RPMI8226 (cell line): ENCODE measurements at regions not wholly inside any gene's neighbourhood (a gene's known extent, or its start where the extent isn't known, plus 50 kb on each side); places are given as distances from the start of the nearest gene placed in this dataset.

Experiments used
- DNase-seq: peaks from one replicate; pipeline ENCODE4 v3.0.0-alpha.2; 2015

DNA sequence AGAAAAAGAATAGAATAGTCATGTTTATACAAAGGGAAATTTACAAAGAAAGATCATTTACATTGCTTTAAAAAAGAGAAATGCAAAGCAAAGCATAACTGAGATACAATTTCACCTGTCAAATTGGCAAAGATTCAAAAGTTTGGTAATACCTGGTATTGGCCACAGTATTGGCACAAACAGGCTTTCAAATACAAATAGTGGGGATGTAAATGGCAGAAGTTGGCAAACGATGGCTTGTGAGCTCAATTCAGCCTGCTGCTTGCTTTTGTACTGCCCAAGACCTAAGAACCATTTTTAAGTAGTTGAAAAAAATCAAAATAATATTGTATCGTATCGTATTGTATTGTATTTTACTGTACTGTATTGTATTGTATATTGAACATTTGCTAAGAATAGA is 194.5 kb upstream of the JAG1 start:
- DNase-seq: no peak

DNA sequence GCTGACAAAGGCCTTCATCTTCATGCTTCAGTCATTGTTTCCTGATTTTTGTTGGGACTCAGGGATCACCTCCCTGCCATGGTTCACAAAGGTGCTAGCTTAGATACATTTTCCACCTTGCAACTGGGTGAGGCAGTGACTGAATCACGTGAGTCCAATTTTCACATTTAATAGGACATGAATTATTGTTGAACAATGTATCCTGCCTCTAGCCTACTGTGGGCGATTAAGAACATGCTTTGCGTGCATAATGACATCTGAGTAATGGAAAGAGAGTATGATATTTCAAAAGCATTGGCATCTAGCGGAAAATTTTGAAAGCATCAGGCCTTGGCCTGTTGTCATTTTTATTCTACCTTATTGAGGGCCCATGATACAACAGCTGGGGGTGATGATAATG is 199.2 kb upstream of the JAG1 start:
- no peak for DNase-seq

DNA sequence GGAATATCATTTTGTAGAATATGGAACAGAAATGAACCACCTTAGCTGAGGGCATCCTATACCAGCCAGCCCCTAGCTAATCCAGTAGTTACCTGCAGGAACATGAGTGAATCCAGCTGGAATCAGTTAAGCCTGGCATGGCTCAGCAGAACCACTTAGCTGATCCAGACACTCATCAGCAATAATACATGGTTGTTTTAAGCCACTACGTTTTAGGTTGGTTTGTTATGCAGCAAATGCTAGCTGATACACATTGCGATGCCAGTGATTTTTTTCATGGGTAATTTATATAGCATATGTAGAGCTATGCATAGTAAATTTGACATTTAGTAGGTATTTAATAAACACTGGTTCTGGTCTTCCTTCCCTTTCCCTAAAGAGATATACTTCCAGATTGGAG is 201.9 kb upstream of the JAG1 start:
- DNase-seq: no peak

DNA sequence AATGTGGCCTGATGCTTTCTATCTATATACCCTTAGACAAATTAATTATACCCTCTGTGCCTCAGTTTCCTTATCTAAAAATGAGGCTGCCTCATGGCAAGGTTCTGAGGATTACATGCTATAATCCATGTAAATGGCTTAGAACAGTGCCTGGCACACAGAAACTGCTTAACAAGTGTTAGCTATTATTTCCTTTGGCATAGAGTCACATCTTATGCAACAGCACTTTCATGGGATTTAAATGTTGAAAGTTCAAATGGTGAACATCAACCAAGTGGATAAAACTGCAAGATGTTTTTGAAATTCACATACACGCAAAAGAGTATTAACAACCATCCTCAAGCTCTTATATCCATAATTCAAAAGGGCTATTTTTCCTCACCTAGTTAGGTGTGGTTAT is 202.8 kb upstream of the JAG1 start:
- DNase-seq: no peak

DNA sequence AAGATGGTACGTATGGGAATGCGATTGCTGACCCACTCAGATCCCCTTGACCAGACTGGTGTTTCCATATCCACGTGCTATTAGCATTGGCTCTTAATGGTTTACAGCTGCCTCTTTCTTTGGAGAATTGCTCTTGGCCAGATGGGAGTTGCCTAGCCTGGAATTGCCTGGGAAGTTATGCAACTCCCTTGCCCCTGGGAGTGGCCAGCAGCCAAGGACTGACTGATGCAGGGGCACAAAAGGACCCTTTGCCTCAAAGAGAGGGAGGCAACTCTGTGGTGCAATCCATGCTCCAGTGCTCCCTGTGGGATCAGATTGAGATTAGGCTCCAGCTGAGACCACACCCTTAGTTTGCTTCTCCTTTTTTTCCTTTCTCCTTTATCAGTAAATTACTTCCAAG is 203.5 kb upstream of the JAG1 start:
- DNase-seq: no peak

DNA sequence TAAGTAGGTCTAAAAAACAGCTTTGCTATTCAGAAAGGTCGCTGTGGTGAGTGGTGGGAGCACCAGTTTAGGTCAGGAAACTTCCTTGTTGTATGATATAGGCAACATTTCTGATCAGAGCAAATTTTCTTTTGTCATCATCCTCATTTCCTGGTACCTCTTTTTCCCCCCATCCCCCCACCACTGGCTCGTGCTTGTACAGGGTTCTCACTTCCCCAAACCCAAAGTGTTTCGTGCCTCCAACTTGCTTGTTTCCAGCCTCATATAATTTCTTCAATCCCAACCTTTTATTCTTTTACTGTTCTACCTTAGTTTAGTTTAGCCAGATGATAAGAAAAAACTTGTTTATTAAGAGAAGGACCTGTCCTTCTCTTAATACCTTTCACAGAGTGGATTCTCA is 209.4 kb upstream of the JAG1 start:
- no peak for DNase-seq

DNA sequence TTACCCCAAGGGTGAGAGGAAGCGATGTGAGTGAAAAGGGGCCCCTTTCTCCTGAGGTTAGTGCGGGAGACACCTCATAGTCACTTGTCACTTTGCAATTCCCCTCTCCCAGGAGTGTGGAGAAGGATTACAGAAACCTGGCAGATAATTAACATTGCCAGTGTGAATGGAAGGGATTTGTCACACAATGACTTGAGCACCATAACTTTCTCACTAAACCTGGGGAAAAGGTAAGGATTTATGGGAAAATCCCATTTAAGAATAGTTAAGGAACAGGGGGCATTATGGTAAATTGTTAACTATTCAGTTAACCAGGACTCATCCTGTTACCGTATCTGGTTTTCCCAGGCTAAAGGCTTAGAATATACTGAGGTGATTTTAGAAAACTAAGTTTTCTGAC is 219.5 kb upstream of the JAG1 start:
- no peak for DNase-seq

DNA sequence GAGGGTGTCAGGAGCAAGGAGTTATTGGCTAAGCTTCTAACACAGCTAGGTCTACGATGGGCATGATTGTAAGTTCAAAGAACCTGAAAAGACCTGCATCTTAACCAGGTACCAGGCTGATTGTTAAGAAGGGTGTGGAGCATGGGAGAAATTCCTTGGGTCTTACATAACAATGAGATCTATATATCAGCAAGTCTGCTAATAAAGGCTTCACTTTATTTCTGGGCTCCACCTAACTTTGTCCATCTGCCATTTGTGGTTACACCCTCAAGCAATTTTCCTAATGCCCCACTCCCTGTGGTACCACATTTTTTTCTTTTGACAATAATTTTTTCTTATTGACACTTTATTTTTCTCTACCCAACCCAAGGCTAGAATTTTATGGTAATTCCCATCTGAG is 223.5 kb upstream of the JAG1 start:
- DNase-seq: no peak

DNA sequence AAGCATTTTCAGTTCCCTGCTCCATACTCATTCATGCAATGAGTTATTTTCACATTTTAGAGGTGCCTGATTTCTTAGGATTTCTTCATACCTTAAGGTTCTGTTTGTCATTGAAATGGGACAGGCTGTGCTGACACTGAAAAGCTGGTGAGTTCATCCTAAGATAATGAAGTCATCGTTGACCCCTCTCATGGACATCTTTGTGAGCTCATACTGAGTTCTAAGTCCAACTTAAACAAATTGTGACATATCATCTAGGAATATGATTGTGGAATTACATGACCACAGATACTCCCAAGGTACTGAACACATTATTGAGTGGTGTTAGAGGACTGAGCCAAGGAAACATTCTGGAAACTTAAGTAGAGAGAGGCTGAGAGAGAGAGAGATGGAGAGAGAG is 224.8 kb upstream of the JAG1 start:
- no peak for DNase-seq

DNA sequence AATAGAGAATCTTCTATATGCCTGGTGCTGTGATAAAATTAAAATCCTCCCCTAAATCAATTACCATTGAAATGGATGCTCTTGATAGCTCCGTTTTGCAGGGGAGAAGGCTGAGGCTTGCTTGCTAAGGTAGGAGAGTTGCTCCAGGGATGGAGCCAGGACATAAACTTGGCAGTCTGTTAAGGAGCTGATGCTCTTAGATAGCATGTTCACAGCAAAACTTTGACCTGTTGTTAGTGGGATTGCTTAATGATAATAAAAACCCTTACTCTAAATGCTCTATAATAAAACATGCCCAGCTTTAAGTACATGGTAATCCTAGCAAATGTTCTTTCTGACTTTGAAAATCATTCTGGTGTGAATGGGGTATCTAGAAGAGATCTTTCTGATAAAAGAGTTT is 228.4 kb upstream of the JAG1 start:
- DNase-seq: no peak

DNA sequence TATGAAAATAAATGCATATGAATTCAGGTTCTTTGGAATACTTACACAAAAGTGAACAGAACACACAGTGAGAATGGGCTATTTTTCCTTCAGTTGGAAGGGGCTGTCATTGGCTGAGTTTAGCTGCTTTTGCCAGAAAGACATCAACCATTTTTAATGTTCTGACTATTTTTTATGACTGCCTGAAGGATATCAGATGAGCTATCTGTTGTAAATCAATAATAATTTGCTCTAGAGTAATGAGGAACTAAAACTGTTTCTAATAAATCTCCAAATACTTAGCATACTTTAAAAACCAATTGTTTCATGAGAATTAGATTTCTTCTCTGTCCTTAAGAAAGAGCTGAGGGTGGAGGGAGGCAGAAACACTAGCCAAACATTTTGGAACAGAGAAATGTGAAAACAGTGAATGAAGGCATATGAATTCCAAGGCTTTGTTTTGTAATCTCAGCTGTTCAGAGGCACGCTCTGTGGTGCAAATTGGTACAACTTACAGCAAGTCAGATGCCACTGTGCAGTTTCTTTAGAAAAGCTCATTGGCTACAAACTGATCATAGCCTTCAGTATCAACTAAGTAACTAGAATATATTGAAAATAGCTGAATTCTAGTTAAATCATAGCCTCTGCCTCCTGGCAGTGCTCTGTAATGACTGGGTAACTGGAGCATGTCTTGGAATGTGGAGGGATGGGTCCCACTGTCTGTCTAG is 228.9 kb upstream of the JAG1 start:
- DNase-seq: no peak

DNA sequence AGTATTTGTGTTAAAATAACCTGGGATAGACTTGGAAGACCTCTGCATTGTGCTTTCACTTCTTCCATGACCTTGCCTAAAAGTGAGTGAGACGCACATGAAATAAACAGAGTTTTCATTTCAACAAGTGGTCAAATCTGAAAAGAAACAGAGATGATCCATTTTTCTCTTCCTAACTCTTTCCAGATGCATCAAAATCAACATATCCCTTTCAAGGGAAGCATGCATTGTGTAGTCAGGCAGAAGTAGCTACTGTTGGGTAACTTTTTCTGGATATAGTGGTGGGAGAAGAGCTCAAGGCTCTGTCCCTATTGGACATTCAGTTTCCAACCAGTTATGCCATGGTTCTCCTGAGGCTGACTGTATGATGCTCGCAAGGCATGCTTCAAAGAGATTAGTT is 233.0 kb upstream of the JAG1 start:
- no peak for DNase-seq

DNA sequence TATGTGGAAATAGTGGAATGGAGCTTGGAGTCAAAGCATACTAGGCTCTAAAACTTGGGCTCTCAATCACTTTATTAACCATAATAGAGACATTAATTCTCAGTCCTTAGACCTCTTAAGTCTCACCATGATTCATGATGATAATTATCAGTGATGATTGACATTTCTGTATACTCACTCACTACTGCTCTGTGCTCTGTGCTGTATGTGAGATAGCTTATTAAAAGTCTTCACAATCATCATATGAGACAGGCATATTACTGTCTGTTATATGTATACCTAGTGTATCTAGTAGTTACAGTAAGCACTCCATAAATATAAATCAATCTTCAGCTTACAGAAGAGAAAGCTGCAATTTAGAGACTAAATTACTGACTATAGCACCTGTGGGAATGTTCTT is 236.0 kb upstream of the JAG1 start:
- DNase-seq: no peak

DNA sequence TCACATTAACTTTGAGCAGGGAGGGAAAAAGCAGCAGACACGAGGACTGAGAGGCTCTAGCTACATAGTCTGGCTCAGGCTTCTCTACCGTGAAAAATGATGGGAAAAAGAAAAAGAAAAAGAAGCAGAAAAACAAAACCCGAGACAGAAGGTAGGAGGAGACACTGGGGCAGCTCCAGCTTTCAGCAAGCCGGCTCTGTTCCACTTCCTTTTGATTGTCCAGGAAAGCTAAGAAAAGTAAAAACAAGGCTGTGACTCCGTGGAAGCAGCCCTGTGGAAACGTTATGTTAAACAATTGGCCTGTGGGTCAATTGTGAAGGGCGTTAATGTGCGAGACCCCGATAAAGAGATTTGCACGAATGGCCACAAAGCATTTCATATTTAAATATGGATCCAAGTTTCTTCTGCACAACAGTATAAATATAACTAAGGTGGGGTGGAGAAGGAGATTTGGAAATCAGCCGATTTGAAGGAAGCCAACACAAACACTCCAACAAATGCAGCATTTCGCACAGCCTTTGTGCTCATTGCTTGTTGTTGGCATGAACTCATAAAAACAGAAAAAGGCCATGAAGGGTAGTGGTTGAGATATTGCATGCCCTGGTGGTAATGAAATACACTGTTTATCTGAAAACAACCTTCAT is 236.9 kb upstream of the JAG1 start:
- no peak for DNase-seq

DNA sequence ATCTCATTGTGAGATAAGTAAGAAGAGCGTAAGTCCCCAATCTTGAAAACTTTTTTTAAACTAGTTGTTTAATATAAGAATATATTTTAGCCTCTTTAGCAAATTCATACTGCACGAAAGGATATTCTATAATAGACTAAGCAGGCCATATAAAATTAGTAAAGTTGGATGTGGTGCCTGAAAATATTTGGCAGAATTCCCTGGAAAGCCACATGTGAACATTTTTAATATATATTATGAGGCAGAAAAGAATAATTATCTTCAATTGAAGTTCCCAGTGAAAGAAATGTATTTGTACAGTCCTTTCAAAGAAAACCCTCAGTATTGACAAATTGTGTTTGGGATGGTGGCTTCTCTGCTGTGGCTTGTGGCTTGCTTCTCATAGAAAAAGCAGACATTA is 237.5 kb upstream of the JAG1 start:
- no peak for DNase-seq

DNA sequence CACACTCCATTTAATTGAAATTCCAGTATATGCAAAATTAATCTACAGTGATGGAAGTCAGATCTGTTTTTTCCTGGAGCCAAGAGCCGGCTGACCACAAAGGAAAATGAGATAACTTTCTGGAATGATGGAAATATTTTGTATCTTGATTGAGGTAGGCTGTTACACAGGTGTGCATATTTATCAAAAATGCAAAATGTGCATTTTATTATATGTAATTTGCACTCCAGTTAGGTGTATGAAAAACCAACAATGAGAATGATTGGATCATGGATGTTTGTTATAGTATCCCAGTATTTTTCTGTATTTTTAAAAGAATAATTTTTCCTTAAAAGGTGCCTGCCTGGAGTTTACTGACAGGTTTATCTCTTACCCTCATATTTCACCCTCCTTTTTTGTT is 242.0 kb upstream of the JAG1 start:
- DNase-seq: no peak

DNA sequence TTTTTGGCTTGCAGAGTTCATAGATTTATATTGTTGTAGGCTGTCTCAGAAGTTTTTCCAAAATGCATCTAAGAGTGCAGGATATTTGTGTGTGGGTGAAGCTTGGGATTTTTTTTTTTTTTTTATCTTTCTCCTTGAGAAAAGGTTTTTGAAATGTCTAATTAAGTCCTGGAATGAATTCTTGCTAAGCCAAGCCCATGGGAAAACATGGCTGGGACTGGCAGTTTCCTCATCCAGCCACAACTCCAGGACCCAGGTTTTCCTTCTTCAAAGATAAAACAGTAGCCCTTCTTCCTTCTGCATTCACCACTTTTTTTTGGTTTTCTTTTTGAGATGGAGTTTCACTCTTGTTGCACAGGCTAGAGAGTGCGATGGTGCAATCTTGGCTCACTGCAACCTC is 242.5 kb upstream of the JAG1 start:
- DNase-seq: no peak

DNA sequence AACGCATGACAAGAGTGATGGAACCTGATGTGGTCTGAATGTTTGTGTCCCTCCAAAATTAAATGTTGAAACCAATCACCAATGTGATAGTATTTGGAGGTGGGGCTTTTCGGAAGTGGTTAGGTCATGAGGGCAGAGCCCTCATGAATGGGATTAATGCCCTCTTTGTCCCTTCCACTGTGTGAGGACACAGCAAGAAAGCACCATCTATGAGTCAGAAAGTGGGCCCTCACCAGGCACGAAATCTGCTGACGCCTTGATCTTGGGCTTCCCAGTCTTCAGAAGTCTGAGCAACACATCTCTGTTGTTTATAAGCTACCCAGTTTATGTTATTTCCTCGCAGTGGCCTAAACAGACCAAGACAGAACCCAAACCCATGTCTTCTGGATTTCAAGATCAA is 244.0 kb upstream of the JAG1 start:
- no peak for DNase-seq

DNA sequence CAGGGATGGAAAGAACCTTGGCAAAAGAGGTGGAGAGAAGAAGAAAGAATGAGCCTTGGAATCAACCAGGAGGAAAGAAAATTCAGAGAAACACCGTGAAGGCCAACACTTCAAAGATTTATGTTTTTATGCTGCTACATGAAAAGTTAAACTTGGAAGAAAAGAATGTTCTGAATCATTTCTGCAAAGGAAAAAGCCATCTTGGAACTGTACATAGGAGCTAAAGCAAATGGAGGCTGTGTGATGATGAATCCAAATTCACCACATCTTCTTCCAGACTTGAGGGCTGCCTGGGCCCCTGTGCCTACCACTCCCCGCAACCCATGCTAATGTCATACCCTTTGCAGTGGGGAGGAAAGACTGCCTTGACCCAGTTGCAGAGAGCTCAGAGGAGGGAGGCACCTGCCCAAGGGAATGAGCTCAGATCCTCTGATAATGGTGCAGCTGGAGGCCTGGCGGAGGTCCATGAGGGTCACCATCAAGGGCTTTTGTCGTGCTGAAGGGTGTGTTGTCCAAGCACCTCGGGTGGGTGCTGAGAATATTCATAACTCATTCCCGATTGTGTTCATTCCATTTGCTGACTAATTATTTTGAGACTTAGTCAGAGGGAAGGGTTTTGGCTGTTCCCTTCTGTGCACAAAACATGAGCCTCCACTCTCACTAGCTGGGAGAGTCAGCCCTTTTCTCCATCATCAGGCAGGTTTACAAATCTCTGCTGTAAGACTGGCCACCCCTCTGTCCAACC is 245.8 kb upstream of the JAG1 start:
- DNase-seq: no peak

DNA sequence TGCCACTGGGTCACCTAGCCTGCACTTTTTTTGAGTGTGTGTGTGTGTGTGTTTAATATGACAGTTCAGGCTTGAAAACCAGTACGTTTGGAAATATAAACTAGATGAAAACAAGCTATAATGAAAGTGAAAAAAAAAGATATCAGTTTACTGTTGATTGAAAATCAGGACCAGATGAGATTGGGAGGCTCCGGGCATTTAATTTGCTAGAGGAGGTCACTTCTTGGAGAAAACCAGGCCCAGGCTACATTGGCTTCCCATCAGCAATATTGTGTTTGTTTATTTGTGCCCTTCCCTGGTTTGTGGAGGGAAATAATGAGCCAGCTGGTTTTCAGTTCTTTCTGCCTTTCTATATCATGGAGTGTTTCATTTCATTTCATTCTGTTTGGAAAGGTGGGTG is 246.6 kb upstream of the JAG1 start:
- DNase-seq: no peak

DNA sequence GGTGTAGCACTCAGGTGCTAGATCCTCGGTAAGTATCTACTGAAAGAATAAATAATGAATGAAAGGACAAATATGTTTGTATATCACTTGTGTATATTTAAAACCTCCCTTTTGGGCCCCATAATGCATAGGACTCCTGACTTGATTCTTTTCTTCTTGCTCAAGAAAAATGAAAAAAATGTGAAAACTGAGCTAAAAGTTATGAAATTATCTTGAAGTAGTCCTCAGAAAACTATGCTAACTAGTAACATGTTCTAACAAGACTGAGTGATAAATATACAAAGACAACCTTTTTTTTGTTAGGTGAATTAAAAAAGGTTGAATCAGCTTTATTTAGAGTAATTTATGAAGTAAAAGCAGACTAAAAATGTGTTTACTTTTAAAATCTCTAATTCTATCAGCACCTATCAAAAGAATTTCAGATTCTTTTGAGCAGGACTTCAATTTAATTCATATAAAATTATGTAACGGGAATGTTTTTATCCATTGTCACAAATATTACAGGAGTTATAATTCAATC is 247.8 kb upstream of the JAG1 start:
- DNase-seq: no peak

DNA sequence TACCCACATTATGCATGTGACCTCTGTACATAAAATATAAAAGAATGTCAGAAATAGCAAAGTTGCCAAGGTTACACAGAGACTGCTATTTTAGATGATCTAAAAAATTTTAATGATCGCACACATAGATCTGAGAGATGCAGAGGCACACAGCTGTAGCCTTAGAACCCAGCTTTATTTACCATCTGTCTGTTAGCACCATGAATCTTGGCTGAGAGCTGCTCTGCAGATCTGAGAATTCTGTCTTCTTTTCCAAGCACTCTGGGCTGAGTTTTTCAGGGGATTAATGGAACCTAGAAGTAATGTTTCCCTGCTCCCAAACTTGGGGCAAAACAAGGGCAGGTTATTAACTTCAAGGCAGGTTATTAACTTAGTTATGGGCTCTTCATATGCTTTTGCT is 248.7 kb upstream of the JAG1 start:
- no peak for DNase-seq

DNA sequence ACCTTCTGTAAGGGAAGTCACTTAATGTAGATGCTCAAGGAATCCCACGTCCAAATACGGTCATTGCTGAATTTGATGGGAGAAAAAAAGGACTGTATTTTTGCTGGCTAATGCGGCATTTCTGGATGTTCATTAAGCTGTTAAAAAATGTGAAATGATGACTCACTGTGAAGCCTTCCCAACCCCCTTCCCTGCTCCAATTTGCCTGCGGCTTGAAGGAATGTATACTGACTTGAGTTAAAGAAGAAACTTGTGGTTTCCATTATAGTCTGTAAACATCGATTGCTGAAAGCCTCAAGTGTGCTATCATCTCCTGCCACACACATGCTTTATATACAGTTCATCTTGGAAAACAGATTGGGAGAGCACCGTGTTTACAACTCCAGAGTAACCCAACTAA is 249.1 kb upstream of the JAG1 start:
- peak; percentile 7 for DNase-seq

DNA sequence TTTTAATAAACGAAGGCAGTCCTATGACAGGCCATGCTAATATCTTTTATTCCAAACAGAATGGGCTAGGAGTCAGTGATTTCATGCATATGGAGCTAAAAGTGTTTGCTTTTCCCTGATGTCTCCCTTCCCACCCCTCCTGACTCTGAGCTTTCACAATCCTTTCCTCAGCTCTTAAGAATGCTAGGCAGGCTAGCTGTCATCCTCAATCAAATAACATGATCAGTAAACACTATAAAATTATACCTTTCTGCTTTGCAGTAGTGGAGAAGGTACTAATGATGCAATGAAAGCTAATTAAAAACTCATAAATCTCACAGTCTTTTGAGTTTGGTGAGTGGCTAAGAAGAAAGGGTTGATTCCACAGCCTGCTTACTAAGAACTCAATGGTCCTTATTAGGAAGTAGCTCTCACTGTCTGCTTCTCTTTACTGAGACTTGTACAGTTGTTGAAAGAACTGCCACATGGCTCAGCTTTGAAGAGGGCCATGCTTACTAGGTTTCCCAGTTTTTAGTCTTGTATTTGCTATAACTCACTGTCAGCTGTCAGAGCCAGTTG is 250.9 kb upstream of the JAG1 start:
- DNase-seq: no peak
